CD4-positive, alpha-beta T cell (primary cell): ENCODE measurements at regions not wholly inside any gene's neighbourhood (a gene's known extent, or its start where the extent isn't known, plus 50 kb on each side); places are given as distances from the start of the nearest gene placed in this dataset.

Experiments used
- ATAC-seq: fragments of 200-7000 bp; cut with Tn5 transposase; one replicate; pipeline ENCODE4 v1.10.0; 2022; ENCODE audit warnings: mild to moderate bottlenecking; ENCODE audit not compliant: poor library complexity
- CTCF ChIA-PET: fragments of 350-600 bp; sonication (Branson Sonifier 250); formaldehyde crosslinking; loops from one replicate; lab custom pipeline; 2021; ENCODE audit warnings: antibody characterized with exemption, inconsistent platforms; lab: Charles Lee
- POLR2A ChIA-PET: fragments of 350-600 bp; sonication (Branson Sonifier 250); formaldehyde crosslinking; loops from one replicate; lab custom pipeline; 2021; ENCODE audit warnings: antibody characterized with exemption, inconsistent platforms; lab: Charles Lee
- DNase-seq, 14 experiments: peaks; one replicate each; pipeline ENCODE4 v3.0.0-alpha.2; 2013 to 2020; ENCODE audit warnings: mixed read lengths in 2 of 14
- H3K27ac ChIP-seq, 2 donors: one replicate each; pipeline versions ENCODE4 v1.5.1 to v1.7.0; 2013; ENCODE audit warnings: low read length in 2 of 2, low read depth in 1 of 2, mild to moderate bottlenecking in 1 of 2
- H3K27me3 ChIP-seq, 2 experiments: 1 replicate in 1 of 2; 2 replicates in 1 of 2; pipeline versions ENCODE4 v1.6.1 to v1.7.0; 2013; ENCODE audit warnings: low read length in 2 of 2, control low read depth in 1 of 2, mild to moderate bottlenecking in 1 of 2, moderate library complexity in 1 of 2; ENCODE audit not compliant: insufficient read depth in 2 of 2, control insufficient read depth in 1 of 2
- H3K36me3 ChIP-seq: one replicate; pipeline ENCODE4 v1.6.1; 2013; ENCODE audit warnings: low read length, control low read depth; ENCODE audit not compliant: insufficient read depth
- H3K4me1 ChIP-seq: one replicate; pipeline ENCODE4 v1.6.1; 2013; ENCODE audit warnings: low read length, control low read depth; ENCODE audit not compliant: insufficient read depth
- H3K4me3 ChIP-seq: one replicate; pipeline ENCODE4 v1.5.1; 2013; ENCODE audit warnings: mild to moderate bottlenecking, low read length, moderate library complexity
- H3K9me3 ChIP-seq, 2 experiments: 1 replicate in 1 of 2; 2 replicates in 1 of 2; pipeline versions ENCODE4 v1.6.1 to v1.7.0; 2013; ENCODE audit warnings: low read length in 2 of 2, mild to moderate bottlenecking in 2 of 2, control low read depth in 1 of 2, moderate library complexity in 1 of 2; ENCODE audit not compliant: control insufficient read depth in 1 of 2, insufficient read depth in 1 of 2
- H3K27ac Mint-ChIP-seq: one replicate; pipeline ENCODE4 v1.8.0; 2020; ENCODE audit warnings: mixed read lengths
- H3K27me3 Mint-ChIP-seq: one replicate; pipeline ENCODE4 v1.8.0; 2021; ENCODE audit warnings: mixed read lengths
- H3K36me3 Mint-ChIP-seq: one replicate; pipeline ENCODE4 v1.8.0; 2021; ENCODE audit warnings: low read depth, mixed read lengths
- H3K4me1 Mint-ChIP-seq: one replicate; pipeline ENCODE4 v1.8.0; 2021; ENCODE audit warnings: low read depth, mixed read lengths
- H3K4me3 Mint-ChIP-seq: one replicate; pipeline ENCODE4 v1.8.0; 2020; ENCODE audit warnings: mild to moderate bottlenecking, mixed read lengths
- H3K9me3 Mint-ChIP-seq: one replicate; pipeline ENCODE4 v1.8.0; 2020; ENCODE audit warnings: mixed read lengths
- intact Hi-C, 2 experiments: fragments of 100-400 bp; cut with DNase I in 1 of 2; cut with micrococcal nuclease in 1 of 2; formaldehyde crosslinking; loops; one replicate each; pipeline versions ENCODE4 v1.15.1 to v1.9.0; 2023 to 2025; cut with DNase I, micrococcal nuclease
- TF ChIP-seq, protein P1 (sequence below): fragments of 200-600 bp; IDR thresholded peaks from one replicate; pipeline ENCODE4 v1.8.0; 2022; ENCODE audit warnings: antibody characterized with exemption, mild to moderate bottlenecking

DNA sequence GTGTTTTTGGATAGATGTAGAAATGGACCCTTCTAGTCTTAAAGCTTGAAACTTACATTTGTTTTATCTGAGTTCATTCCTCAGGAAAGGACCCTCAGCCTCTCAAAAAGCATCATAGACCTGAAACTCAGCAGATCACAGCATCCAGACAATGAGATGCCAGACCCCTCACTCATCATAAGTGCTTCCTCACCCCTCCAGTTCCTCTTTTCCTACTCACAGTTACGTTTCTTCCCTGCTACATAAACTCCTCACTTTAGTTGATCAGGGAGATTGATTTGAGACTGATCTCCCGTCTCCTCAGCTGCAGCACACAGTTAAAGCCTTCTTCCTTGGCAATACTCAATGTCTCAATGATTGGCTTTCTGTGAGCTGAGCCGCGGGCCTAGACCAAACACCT, 282.0 kb downstream of the FAM72C start:
- no peaks in the 10 kb centered on the region for H3K4me1 Mint-ChIP-seq
- H3K9me3 Mint-ChIP-seq: no peaks in the 10 kb centered on the region
- TF ChIP-seq, protein P1, sequence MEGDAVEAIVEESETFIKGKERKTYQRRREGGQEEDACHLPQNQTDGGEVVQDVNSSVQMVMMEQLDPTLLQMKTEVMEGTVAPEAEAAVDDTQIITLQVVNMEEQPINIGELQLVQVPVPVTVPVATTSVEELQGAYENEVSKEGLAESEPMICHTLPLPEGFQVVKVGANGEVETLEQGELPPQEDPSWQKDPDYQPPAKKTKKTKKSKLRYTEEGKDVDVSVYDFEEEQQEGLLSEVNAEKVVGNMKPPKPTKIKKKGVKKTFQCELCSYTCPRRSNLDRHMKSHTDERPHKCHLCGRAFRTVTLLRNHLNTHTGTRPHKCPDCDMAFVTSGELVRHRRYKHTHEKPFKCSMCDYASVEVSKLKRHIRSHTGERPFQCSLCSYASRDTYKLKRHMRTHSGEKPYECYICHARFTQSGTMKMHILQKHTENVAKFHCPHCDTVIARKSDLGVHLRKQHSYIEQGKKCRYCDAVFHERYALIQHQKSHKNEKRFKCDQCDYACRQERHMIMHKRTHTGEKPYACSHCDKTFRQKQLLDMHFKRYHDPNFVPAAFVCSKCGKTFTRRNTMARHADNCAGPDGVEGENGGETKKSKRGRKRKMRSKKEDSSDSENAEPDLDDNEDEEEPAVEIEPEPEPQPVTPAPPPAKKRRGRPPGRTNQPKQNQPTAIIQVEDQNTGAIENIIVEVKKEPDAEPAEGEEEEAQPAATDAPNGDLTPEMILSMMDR: no peak
- intact Hi-C loops: no loop called here
- Histone ChIP-seq H3K27ac (no peak overlapping the region), H3K9me3 (peaks cover 0 to 12% of the 10 kb centered on the region in 2 experiments), H3K4me1 (no peaks in the 10 kb centered on the region), H3K27me3 (peaks cover 29 to 43% of the 10 kb centered on the region in 2 experiments), H3K4me3 (no peak overlapping the region), H3K36me3 (no peaks in the 10 kb centered on the region)
- no peak overlapping the region for H3K27ac Mint-ChIP-seq
- peaks cover 67% of the 10 kb centered on the region for H3K27me3 Mint-ChIP-seq
- ATAC-seq: no peak
- no peak for DNase-seq
- no peaks in the 10 kb centered on the region for H3K36me3 Mint-ChIP-seq
- H3K4me3 Mint-ChIP-seq: no peak overlapping the region
- CTCF ChIA-PET: no interaction called here
- POLR2A ChIA-PET: no interaction called here

DNA sequence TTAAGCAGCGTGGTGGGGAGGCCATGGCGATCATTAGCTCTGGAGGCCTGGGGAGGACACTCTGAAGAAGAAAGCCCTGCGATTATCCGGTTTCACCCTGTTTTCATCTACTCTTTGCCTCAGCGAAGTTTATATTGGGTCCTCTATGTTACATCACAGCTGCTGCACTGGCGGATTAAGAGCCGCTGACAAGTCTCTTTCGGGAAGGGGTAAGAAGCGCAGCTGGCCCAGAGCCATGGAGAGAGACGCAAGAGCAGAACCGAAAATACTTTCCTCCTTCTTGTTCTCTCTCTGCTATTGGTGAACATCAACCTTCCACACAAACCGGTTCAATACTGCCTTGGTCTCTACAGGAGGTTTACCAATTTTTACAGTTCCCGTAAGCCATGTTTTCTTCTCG, 291.5 kb downstream of the FAM72C start:
- Mint-ChIP-seq H3K4me3 (no peak overlapping the region), H3K27me3 (peaks cover 64% of the 10 kb centered on the region), H3K4me1 (no peaks in the 10 kb centered on the region), H3K9me3 (peaks cover 3% of the 10 kb centered on the region), H3K27ac (no peak overlapping the region), H3K36me3 (no peaks in the 10 kb centered on the region)
- ATAC-seq: no peak
- TF ChIP-seq, protein P1: no peak
- POLR2A ChIA-PET: no interaction called here
- Histone ChIP-seq H3K4me3 (no peak overlapping the region), H3K27ac (no peak overlapping the region), H3K27me3 (peaks cover 0 to 7% of the 10 kb centered on the region in 2 experiments), H3K36me3 (no peaks in the 10 kb centered on the region), H3K9me3 (peaks cover 0 to 10% of the 10 kb centered on the region in 2 experiments), H3K4me1 (no peaks in the 10 kb centered on the region)
- intact Hi-C loops: no loop called here
- no peak for DNase-seq
- CTCF ChIA-PET: no interaction called here

DNA sequence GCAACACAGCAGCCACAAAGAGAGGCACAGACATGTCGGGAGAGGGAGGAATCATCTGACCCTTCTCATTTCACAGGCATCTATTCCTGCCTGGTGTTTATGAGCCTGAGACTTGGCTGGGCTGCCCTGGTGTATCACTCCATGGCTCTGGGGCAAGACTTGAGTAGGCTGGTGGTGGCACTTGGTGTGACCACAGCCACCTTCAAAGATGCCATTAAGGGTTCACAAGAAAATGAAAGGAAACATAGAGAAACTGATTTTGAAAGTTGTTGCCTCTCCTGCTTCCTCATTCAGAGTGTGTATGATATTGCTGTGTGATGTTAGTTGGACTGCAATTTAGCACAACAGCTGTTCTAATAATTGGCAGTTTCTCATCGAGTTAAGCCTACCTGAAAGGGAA, 298.8 kb downstream of the FAM72C start:
- no peak for DNase-seq
- CTCF ChIA-PET: no interaction called here
- Mint-ChIP-seq H3K27me3 (peaks cover 87% of the 10 kb centered on the region), H3K36me3 (no peaks in the 10 kb centered on the region), H3K27ac (no peak overlapping the region), H3K4me3 (no peak overlapping the region), H3K4me1 (no peaks in the 10 kb centered on the region), H3K9me3 (peaks cover 3% of the 10 kb centered on the region)
- peaks cover 5 to 14% of the 10 kb centered on the region in 2 experiments for H3K27me3 ChIP-seq
- TF ChIP-seq, protein P1: no peak
- no peak overlapping the region for H3K4me3 ChIP-seq
- H3K4me1 ChIP-seq: no peaks in the 10 kb centered on the region
- H3K36me3 ChIP-seq: no peaks in the 10 kb centered on the region
- peaks cover 11 to 13% of the 10 kb centered on the region in 2 experiments for H3K9me3 ChIP-seq
- intact Hi-C loops: no loop called here
- no peak for ATAC-seq
- POLR2A ChIA-PET: no interaction called here
- H3K27ac ChIP-seq: no peak overlapping the region
